HepG2 (cell line): ENCODE measurements at regions not wholly inside any gene's neighbourhood (a gene's known extent, or its start where the extent isn't known, plus 50 kb on each side); places are given as distances from the start of the nearest gene placed in this dataset.

Experiments
- ATAC-seq: fragments of 200-7000 bp; cut with Tn5 transposase; 3 replicates; pipeline ENCODE4 v1.9.1; 2020; ENCODE audit warnings: mild to moderate bottlenecking, moderate library complexity
- BruUV-seq: library from RNA; stranded (reverse); fragments of 400-500 nt; replicated peaks from 2 replicates; lab custom pipeline; 2021; lab: Mats Ljungman, UMichigan
- CTCF ChIA-PET: fragments of 300-600 bp; formaldehyde crosslinking; extraction: SDS; loops from one replicate; lab custom pipeline; 2021; ENCODE audit warnings: low total read pairs, inconsistent platforms, low intra/inter-chr PET ratio; lab: Yijun Ruan, JAX
- POLR2A ChIA-PET: fragments of 350-600 bp; sonication (Branson Sonifier 250); formaldehyde crosslinking; loops from one replicate; lab custom pipeline; 2020; ENCODE audit warnings: antibody characterized with exemption, inconsistent platforms; lab: Yijun Ruan, JAX
- DNase-seq: peaks from one replicate; pipeline ENCODE4 v3.0.0-alpha.2; 2015; ENCODE audit warnings: low spot score
- FAIRE-seq: peaks from 3 replicates; lab custom pipeline; 2011; peaks lifted over from hg19 to GRCh38; lab: Jason Lieb, UNC
- H2AFZ ChIP-seq: one replicate; pipeline ENCODE4 v1.6.1; 2011; ENCODE audit warnings: low read length, inconsistent platforms
- H3K27ac ChIP-seq: fragments of 300-600 bp; 3 replicates; pipeline ENCODE4 v1.8.0; 2011; ENCODE audit warnings: mixed run types, mild to moderate bottlenecking, mixed read lengths, low read length, inconsistent platforms; ENCODE audit not compliant: insufficient read depth; ENCODE audit errors: extremely low read length
- H3K27me3 ChIP-seq, 2 experiments: fragments of 200-600 bp in 1 of 2; 2 replicates in 1 of 2; 3 replicates in 1 of 2; pipeline versions ENCODE4 v1.6.0 to v1.8.0; 2011; ENCODE audit warnings: low read length in 2 of 2, mild to moderate bottlenecking in 2 of 2, moderate library complexity in 2 of 2, inconsistent platforms in 1 of 2; ENCODE audit not compliant: insufficient read depth in 2 of 2, control insufficient read depth in 1 of 2
- H3K36me3 ChIP-seq, 2 experiments: fragments of 200-600 bp in 1 of 2; replicated peaks in 1 of 2; 2 replicates in 1 of 2; 3 replicates in 1 of 2; pipeline versions ENCODE4 v1.5.1 to v1.8.0; 2011; ENCODE audit warnings: low read length in 2 of 2, inconsistent platforms in 1 of 2; ENCODE audit not compliant: insufficient read depth in 2 of 2, control insufficient read depth in 1 of 2
- H3K4me1 ChIP-seq: 2 replicates; pipeline ENCODE4 v1.5.1; 2012; ENCODE audit warnings: low read length, inconsistent platforms; ENCODE audit not compliant: insufficient read depth
- H3K4me2 ChIP-seq: 2 replicates; pipeline ENCODE4 v1.6.0; 2011; ENCODE audit warnings: low read depth, low read length, inconsistent platforms
- H3K4me3 ChIP-seq, 3 experiments: fragments of 200-600 bp in 1 of 3; sonication (generic), shearing (Covaris generic) in 1 of 3; replicated peaks in 1 of 3; 2 replicates each; pipeline ENCODE4 v1.5.1; 2011 to 2016; ENCODE audit warnings: low read length in 3 of 3, inconsistent platforms in 2 of 3, low read depth in 2 of 3, mild to moderate bottlenecking in 2 of 3, control low read depth in 1 of 3, mixed read lengths in 1 of 3; ENCODE audit not compliant: insufficient read depth in 1 of 3
- H3K79me2 ChIP-seq: one replicate; pipeline ENCODE4 v1.6.1; 2011; ENCODE audit warnings: low read length, inconsistent platforms; ENCODE audit not compliant: insufficient read depth
- H3K9ac ChIP-seq: 2 replicates; pipeline ENCODE4 v1.6.0; 2011; ENCODE audit warnings: mild to moderate bottlenecking, low read depth, low read length, inconsistent platforms; ENCODE audit not compliant: insufficient read depth
- H3K9me3 ChIP-seq: 2 replicates; pipeline ENCODE4 v1.5.1; 2012; ENCODE audit warnings: mild to moderate bottlenecking, low read length
- H4K20me1 ChIP-seq: 2 replicates; pipeline ENCODE4 v1.6.0; 2011; ENCODE audit warnings: inconsistent platforms, mild to moderate bottlenecking, low read length, moderate library complexity; ENCODE audit not compliant: insufficient read depth
- CREM ChIP-seq, 2 experiments: sonication (generic) in 1 of 2; formaldehyde crosslinking in 1 of 2; IDR thresholded peaks; 2 replicates each; pipeline versions ENCODE4 v1.4.0 to v1.6.1; 2016 to 2020; ENCODE audit warnings: antibody characterized with exemption in 1 of 2, mild to moderate bottlenecking in 1 of 2, missing genetic modification reagents in 1 of 2
- DRAP1 ChIP-seq: IDR thresholded peaks from 2 replicates; pipeline ENCODE4 v1.6.1; 2016; ENCODE audit warnings: missing genetic modification reagents, missing compliant biosample characterization
- E2F2 ChIP-seq: sonication (generic); formaldehyde crosslinking; IDR thresholded peaks from 2 replicates; pipeline ENCODE4 v1.4.0; 2020; ENCODE audit warnings: missing genetic modification reagents, borderline replicate concordance
- ELF3 ChIP-seq: IDR thresholded peaks from 2 replicates; pipeline ENCODE4 v1.6.1; 2016; ENCODE audit warnings: missing genetic modification reagents, missing compliant biosample characterization
- FIP1L1 ChIP-seq: fragments of 200-400 bp; formaldehyde crosslinking; IDR thresholded peaks from 2 replicates; pipeline ENCODE4 v1.6.1; 2018; ENCODE audit warnings: low read depth, mild to moderate bottlenecking, low read length, moderate library complexity, borderline replicate concordance; ENCODE audit not compliant: insufficient read depth
- MAFF ChIP-seq: IDR thresholded peaks from 2 replicates; pipeline ENCODE4 v1.6.1; 2011; ENCODE audit warnings: low read depth, low read length, improper control_type of control experiment
- NCOA2 ChIP-seq: sonication (generic); formaldehyde crosslinking; IDR thresholded peaks from 2 replicates; pipeline ENCODE4 v1.8.0; 2022; ENCODE audit warnings: inconsistent platforms
- RARG ChIP-seq: sonication (generic); formaldehyde crosslinking; IDR thresholded peaks from 2 replicates; pipeline ENCODE4 v1.4.0; 2020; ENCODE audit warnings: low read depth, mild to moderate bottlenecking, missing genetic modification reagents
- SALL1 ChIP-seq: sonication (generic); formaldehyde crosslinking; IDR thresholded peaks from 2 replicates; pipeline ENCODE4 v1.8.0; 2022; ENCODE audit warnings: mild to moderate bottlenecking, missing genetic modification reagents
- STAT5B ChIP-seq: sonication (generic); formaldehyde crosslinking; IDR thresholded peaks from 2 replicates; pipeline ENCODE4 v1.4.0; 2020; ENCODE audit warnings: missing genetic modification reagents
- TFDP1 ChIP-seq: IDR thresholded peaks from 2 replicates; pipeline ENCODE4 v1.6.1; 2016; ENCODE audit warnings: missing compliant biosample characterization, missing genetic modification reagents, borderline replicate concordance
- ZBTB34 ChIP-seq: sonication (generic); formaldehyde crosslinking; IDR thresholded peaks from 2 replicates; pipeline ENCODE4 v1.8.0; 2022; ENCODE audit warnings: mild to moderate bottlenecking, missing genetic modification reagents
- ZFP37 ChIP-seq: sonication (generic); formaldehyde crosslinking; IDR thresholded peaks from 2 replicates; pipeline ENCODE4 v1.4.0; 2020; ENCODE audit warnings: missing genetic modification reagents, borderline replicate concordance
- ZMYM4 ChIP-seq: sonication (generic); formaldehyde crosslinking; IDR thresholded peaks from 2 replicates; pipeline ENCODE4 v1.8.1; 2023; ENCODE audit warnings: mild to moderate bottlenecking, missing genetic modification reagents
- ZNF3 ChIP-seq: IDR thresholded peaks from 2 replicates; pipeline ENCODE4 v1.7.0; 2017; ENCODE audit warnings: inconsistent platforms
- WGBS: methylation state at CpG from one replicate; pipeline ENCODE4 v1.1.6; 2017; ENCODE audit warnings: low lambda C conversion rate; 5-methylcytosine and 5-hydroxymethylcytosine counted together
- in situ Hi-C: cut with HindIII; loops from 2 replicates; pipeline ENCODE4 v1.10.0; 2017; ENCODE audit warnings: low pct_unique_long_range_greater_than_20kb; ENCODE audit not compliant: extremely low pct_ligation_motif_present
- intact Hi-C: fragments of 100-400 bp; cut with micrococcal nuclease; formaldehyde crosslinking; loops from one replicate; pipeline ENCODE4 v1.10.0; 2022; ENCODE audit not compliant: unreplicated experiment

- CTCF ChIA-PET, result no interaction called here
- intact Hi-C loops, result no loop called here
- H4K20me1 ChIP-seq, result no peaks in the 10 kb centered on the region
- H3K4me2 ChIP-seq, result no peak overlapping the region
- DNase-seq (no peak), ATAC-seq (no peak), FAIRE-seq (no peak)
- 0% methylated on average over 4 of the region's 4 CpGs for WGBS
- H3K9ac ChIP-seq, result no peak overlapping the region
- no peaks in the 10 kb centered on the region for H3K36me3 ChIP-seq
- no peak overlapping the region for H3K27ac ChIP-seq
- BruUV-seq, result no TSS peak
- no peaks in the 10 kb centered on the region for H3K9me3 ChIP-seq
- POLR2A ChIA-PET, result no interaction called here
- H3K4me3 ChIP-seq, result no peak overlapping the region
- H3K27me3 ChIP-seq, result no peaks in the 10 kb centered on the region
- no peaks in the 10 kb centered on the region for H3K4me1 ChIP-seq
- in situ Hi-C loops, result no loop called here
- H3K79me2 ChIP-seq, result no peaks in the 10 kb centered on the region
- no peak overlapping the region for H2AFZ ChIP-seq
- no peak for TF ChIP-seq TFDP1 (CRISPR knock-in tag)
- no peak for TF ChIP-seq ZFP37 (CRISPR knock-in tag)
- no peak for TF ChIP-seq MAFF
- TF ChIP-seq ZMYM4, result no peak
- TF ChIP-seq ELF3, result no peak
- no peak for TF ChIP-seq SALL1 (CRISPR knock-in tag)
- TF ChIP-seq DRAP1, result no peak
- no peak for TF ChIP-seq CREM (IDR thresholded peaks at IDR 0.05)
- TF ChIP-seq CREM (CRISPR knock-in tag; IDR thresholded peaks at IDR 0.05), result no peak
- TF ChIP-seq ZNF3, result no peak
- TF ChIP-seq NCOA2 (CRISPR knock-in tag), result no peak
- no peak for TF ChIP-seq E2F2 (CRISPR knock-in tag)
- TF ChIP-seq RARG, result no peak
- no peak for TF ChIP-seq ZBTB34 (CRISPR knock-in tag)
- no peak for TF ChIP-seq FIP1L1
- TF ChIP-seq STAT5B (CRISPR knock-in tag), result no peak
These were observed 483.0 kb upstream of the NBEA start for GRCh38 chr13:34458756-34459715.
